HFF-Myc (cell line): ENCODE measurements at regions not wholly inside any gene's neighbourhood (a gene's known extent, or its start where the extent isn't known, plus 50 kb on each side); places are given as distances from the start of the nearest gene placed in this dataset.

ENCODE experiments used
- DNase-seq: peaks from one replicate; pipeline ENCODE4 v3.0.0-alpha.2; 2011; ENCODE audit warnings: low read depth; ENCODE audit errors: extremely low read depth
- H3K4me3 ChIP-seq: replicated peaks from 2 replicates; pipeline ENCODE4 v1.5.1; 2011; ENCODE audit warnings: low read depth, mild to moderate bottlenecking, control low read depth, low read length
- CTCF ChIP-seq: IDR thresholded peaks from 2 replicates; pipeline ENCODE4 v1.5.1; 2012; ENCODE audit warnings: mild to moderate bottlenecking, low read depth, low read length, control low read depth; ENCODE audit errors: missing control alignments

- no peak overlapping the region for H3K4me3 ChIP-seq
- no peak for TF ChIP-seq CTCF
- DNase-seq = no peak
Measured at GRCh38 chr7:131242123-131242650, 85.5 kb upstream of the MKLN1 start.

GRCh38 chr7:131244259-131244852, 83.3 kb upstream of the MKLN1 start:
- no peak overlapping the region for H3K4me3 ChIP-seq
- peak; percentile 76 for DNase-seq
- no peak for TF ChIP-seq CTCF

- DNase-seq = peak; percentile 83
- no peak for TF ChIP-seq CTCF
- H3K4me3 ChIP-seq = no peak overlapping the region
Measured at GRCh38 chr7:131249003-131249402, 78.7 kb upstream of the MKLN1 start.

GRCh38 chr7:131249483-131249882, 78.2 kb upstream of the MKLN1 start:
- TF ChIP-seq CTCF = no peak
- DNase-seq = no peak
- no peak overlapping the region for H3K4me3 ChIP-seq

- TF ChIP-seq CTCF = no peak
- DNase-seq = no peak
- H3K4me3 ChIP-seq = no peak overlapping the region
Measured at GRCh38 chr7:131250331-131250730, 77.3 kb upstream of the MKLN1 start.

- DNase-seq = no peak
- no peak overlapping the region for H3K4me3 ChIP-seq
- no peak for TF ChIP-seq CTCF
Measured at GRCh38 chr7:131251371-131251770, 76.3 kb upstream of the MKLN1 start.

- H3K4me3 ChIP-seq = no peak overlapping the region
- no peak for DNase-seq
- TF ChIP-seq CTCF = no peak
Measured at GRCh38 chr7:131252976-131253375, 74.7 kb upstream of the MKLN1 start.
